NCI-H128 (cell line): ENCODE measurements at regions not wholly inside any gene's neighbourhood (a gene's known extent, or its start where the extent isn't known, plus 50 kb on each side); places are given as distances from the start of the nearest gene placed in this dataset.
"Not testable (repeated sequence)": the region's sequence is repeated elsewhere in the genome, so short reads cannot be mapped to it uniquely, and the experiment has no call there.

ENCODE experiments used
- DNase-seq: peaks from one replicate; lab custom pipeline; 2025; ENCODE audit not compliant: unreplicated experiment; lab: John Stamatoyannopoulos, UW

GRCh38 chr2:195470622-195471021 lies 186.4 kb upstream of the SLC39A10 start:
- DNase-seq = no peak

- no peak for DNase-seq
Measured at GRCh38 chr2:195468771-195469170, 188.3 kb upstream of the SLC39A10 start.

DNA sequence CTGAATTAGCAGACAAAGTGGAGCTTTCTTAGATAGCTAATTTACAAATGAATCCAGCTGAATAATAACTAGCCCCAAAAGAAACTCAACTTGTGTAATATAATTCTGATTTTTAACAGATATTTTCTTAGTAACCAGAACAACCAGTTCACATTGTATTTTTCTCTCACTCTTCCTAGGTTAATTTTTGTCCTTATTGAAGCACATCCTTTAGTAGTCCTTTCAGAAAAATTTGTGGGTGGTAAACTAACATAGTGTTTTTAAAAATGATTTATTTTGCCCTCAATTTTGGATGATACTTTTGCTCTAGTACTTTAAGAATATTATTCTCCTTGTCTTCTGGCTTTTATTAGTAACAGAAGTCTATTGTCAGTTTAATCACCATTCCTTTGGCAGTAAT lies 190.6 kb upstream of the SLC39A10 start:
- DNase-seq = no peak

- no peak for DNase-seq
Measured at GRCh38 chr2:195461010-195461409, 196.0 kb upstream of the SLC39A10 start.

DNA sequence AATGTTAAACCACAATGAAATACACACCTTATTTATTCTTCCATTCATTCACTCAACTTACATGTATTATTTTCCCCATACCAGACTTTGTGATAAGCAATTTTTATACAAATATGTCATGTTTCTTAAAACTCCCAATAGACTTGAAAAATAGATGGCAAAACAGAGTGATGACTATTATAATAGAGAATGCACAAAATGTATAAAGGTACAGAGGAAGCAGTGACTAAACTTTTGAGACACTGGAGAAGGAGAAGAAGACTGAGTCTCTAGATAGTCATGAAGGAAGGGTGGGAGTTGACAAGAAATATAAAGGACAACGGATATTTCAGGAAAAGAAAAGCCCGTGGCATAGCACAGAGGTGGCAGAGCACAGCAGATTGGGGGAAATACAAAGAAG lies 198.1 kb upstream of the SLC39A10 start:
- no peak for DNase-seq

- DNase-seq = no peak
Measured at GRCh38 chr2:195457873-195458272, 199.2 kb upstream of the SLC39A10 start.

DNA sequence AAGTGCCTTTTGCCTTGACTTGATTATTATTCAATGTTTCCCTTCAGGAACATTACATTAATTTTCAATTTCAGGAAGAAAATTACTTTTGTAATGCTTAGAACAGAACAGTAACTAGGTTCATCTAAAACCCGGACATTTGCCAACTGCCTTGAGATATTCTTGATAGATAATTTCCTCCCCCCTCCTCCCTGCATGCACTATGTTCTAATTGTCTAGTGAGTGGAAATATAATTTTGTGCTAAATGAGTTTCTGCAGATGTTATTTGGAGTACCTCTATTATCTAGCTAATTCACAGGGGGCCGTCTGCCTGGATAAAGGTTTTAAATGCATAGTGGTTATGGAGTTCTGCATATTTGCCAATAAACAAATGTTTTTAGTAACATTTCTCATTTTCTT lies 200.3 kb upstream of the SLC39A10 start:
- no peak for DNase-seq

DNA sequence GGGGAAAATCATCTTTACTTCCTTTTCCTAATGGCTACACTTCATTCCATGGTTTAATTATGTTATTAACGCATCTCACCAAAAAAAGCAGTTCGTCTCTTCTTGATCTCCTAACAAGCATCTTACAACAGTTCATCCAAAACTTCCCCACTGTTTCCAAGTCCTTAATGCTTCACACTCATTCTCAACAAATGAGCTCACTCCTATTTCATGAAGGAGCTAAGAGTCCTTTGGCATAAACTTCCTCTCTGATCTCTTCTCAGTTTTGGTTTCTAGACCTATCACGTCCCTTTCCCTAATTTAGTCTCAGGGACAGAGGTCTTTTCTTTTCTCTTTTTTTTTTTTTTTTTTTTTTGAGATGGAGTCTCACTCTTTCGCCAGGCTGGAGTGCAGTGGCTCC lies 205.9 kb upstream of the SLC39A10 start:
- DNase-seq = no peak

DNA sequence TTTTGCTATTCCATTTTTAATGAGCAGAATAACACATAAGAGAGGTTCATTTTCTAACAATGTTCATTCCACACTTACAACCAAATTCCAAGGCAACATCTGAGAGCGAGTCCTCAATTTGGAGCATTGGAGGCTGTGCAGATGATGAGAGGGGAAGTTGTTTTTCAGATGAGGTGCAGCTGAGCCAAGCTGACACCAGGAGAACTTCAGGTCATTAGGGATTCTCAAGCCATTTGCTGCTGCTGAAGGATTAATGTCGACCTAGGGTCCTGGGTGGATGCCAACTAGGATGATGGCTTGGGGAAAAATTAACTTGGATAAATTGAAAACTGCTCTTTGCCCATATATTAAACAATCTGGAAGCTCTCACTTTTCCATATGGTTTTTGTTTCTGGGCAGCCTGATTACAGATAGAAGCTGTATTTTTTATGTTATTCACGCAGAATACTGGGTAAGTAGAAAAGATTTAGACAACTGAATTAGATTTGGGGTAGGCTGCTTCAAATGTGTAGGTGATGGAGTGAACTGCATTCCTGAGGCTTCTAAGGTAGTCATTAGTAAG lies 206.4 kb upstream of the SLC39A10 start:
- DNase-seq = no peak

DNA sequence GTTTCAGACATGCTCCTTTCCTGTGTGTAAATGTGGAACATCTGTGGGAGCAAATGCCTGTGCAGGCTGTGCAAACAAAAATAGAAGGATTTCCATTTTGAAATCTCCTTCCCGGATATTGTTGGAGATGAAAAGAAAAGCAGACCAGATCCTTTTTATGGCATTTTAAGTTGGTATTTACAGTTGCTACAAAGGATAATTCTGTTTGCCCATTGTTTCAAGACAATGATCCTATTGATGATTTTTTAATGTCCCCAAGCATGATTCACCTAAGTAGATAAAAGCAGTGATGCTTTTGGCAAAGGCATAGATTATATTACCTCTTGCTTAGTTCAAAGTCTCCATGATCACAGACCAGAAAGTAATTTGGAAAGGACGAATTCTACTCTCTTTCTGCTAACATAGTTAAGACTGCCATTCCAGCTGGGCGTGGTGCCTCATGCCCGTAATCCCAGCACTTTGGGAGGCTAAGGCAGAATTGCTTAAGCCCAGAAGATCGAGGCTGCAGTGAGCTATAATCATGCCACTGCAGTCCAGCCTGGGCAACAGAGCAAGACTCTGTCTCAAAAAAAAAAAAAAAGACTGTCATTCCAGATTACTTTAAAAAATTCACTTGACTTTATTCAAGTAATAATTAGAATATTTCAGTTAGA lies 209.6 kb upstream of the SLC39A10 start:
- DNase-seq = no peak

DNA sequence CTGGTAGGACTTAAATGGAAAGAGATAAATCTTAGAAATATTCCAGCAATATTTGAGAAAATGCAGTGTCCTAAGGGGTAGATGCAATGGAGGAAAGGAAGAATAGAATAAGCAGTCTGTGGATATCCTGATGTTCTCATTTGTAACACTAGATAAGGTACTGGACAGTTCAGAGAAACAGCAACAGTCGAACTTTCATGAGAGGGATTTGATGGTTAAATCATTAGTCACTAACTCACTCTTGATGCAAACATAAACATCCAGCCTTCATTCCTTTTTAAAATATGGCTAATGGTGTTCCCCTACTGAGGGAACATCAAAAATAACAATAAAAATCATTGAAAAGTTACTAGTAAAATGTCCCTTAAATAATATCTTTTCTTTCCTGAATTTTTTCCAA lies 211.4 kb upstream of the SLC39A10 start:
- no peak for DNase-seq

GRCh38 chr2:195443926-195444325 lies 213.1 kb upstream of the SLC39A10 start:
- no peak for DNase-seq

DNA sequence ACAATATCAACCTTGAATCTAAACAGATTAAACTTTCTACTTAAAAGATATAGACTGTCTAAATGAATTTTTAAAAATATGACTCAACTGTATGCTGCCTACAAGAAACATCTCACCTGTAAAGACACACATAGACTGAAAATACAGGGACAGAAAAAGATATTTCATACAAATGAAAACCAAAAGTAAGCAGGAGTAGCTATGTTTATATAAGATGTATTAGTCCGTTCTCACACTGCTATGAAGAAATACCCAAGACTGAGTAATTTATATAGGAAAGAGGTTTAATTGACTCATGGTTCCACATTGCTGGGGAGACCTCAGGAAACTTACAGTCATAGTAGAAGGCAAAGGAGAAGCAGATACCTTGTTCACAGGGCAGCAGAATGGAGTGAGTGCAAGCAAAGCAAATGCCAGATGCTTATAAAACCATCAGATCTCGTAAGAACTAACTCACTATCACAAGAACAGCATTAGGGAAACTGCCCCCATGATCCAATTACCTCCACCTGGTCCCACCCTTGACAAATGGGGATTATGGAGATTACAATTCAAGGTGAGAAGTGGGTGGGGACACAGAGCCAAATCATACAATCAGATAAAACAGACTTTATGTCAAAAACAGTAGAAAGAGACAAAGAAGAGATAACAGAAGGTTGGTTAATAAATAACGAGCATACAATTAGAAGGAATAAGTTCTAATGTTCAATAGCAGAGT lies 214.4 kb upstream of the SLC39A10 start:
- DNase-seq = no peak

GRCh38 chr2:195438692-195439091 lies 218.3 kb upstream of the SLC39A10 start:
- DNase-seq = no peak

- no peak for DNase-seq
Measured at GRCh38 chr2:195437521-195437920, 219.5 kb upstream of the SLC39A10 start.

DNA sequence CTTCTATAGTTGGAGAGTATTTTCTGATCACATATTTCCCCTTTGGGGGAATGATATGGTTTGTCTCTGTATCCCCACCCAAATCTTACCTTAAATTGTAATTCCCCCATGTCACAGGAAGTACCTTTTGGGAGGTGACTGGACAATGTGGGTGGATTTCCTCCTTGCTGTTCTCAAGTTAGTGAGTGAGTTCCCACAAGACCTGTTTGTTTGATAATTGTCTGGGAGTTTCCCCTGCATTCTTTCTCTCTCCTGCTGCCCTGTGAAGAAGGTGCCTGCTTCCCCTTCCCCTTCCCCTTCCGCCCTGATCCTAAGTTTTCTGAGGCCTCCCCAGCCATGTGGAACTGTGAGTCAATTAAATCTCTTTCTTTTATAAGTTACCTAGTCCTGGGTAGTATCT lies 222.7 kb upstream of the SLC39A10 start:
- DNase-seq = no peak

DNA sequence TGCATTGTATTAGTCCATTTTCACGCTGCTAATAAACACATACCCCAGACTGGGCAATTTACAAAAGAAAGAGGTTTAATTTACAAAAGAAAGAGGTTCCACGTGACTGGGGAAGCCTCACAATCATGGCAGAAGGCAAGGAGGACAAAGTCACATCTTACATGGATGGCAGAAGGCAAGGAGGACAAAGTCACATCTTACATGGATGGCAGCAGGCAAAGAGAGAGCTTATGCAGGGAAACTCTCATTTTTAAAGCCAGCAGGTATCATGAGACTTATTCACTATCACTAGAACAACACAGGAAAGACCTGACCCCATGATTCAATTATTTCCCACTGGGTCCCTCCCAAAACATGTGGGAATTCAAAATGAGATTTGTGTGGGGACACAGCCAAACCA lies 223.3 kb upstream of the SLC39A10 start:
- not testable (repeated sequence) for DNase-seq

DNA sequence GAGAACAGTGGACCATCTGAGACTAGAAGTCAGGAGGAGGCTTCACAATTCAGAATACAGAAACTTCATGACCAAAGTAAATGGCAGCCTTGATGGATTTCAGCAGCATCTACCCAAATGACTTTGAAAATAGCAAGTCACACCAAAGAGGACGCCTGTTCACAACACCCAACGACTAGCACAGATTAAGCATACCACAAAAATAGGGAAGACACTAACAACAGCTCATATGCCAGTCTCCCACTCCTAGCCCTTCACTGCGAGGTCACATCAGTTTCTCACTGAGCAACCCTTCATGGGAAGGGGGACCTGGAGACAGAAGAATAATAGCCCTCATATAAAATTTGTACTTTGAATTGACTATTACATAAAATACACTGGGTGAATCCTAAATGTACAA lies 228.4 kb upstream of the SLC39A10 start:
- DNase-seq = no peak

DNA sequence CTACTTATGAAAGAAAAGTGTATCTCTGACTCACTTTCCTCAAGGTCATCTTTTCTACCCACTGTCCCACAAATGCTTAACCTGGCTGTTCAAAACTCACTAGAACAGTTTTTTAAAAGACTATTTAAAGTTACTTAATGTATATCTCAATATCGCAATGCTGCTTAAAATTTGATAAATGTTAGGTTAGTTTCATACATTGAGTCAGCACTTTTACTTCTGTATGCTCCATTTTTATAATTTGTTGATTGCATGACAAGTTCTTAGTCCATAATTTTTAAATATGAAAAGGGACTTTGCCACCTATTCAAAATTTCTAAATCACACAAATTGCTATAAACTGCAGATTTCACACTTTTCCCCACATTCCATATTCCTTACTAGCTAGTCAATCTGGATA lies 231.7 kb upstream of the SLC39A10 start:
- DNase-seq = no peak

DNA sequence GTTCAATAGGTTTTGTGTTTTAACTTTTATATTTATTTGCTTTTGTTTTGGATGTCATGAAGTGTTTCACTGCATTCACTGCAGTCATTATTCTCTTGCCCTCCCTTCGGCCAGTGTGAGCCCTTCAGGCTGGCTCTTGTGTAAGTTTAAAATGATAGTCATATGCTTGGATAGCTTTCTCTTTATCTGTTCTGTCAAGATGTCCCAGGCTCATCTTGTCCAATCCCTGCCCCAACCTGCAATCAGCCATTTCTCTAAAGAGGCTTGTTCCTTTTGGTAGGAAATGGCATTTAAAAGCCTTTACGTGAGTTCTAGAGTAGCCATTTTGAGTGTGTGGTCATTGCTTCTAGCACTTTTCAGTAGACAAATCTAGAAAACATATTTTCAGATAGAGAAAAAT lies 238.0 kb upstream of the SLC39A10 start:
- DNase-seq = no peak

- no peak for DNase-seq
Measured at GRCh38 chr2:195414537-195415100, 242.4 kb upstream of the SLC39A10 start.

GRCh38 chr2:195413944-195414343 lies 243.1 kb upstream of the SLC39A10 start:
- DNase-seq = no peak
